Upper lobe of right lung (tissue), 1 donor: ENCODE measurements at regions not wholly inside any gene's neighbourhood (a gene's known extent, or its start where the extent isn't known, plus 50 kb on each side); places are given as distances from the start of the nearest gene placed in this dataset.

Experiments
- ATAC-seq: fragments of 200-7000 bp; cut with Tn5 transposase; one replicate; pipeline ENCODE4 v1.9.1; 2020; ENCODE audit warnings: mild to moderate bottlenecking, moderate library complexity
- DNase-seq: peaks from one replicate; pipeline ENCODE4 v3.0.0-alpha.2; 2020
- H3K27ac ChIP-seq: fragments of 200-600 bp; one replicate; pipeline ENCODE4 v1.8.0; 2022
- H3K27me3 ChIP-seq: fragments of 200-600 bp; one replicate; pipeline ENCODE4 v1.8.0; 2022; ENCODE audit warnings: mild to moderate bottlenecking
- H3K36me3 ChIP-seq: fragments of 200-600 bp; one replicate; pipeline ENCODE4 v1.8.0; 2022
- H3K4me1 ChIP-seq: fragments of 200-600 bp; one replicate; pipeline ENCODE4 v1.8.0; 2022
- H3K4me3 ChIP-seq: fragments of 200-600 bp; one replicate; pipeline ENCODE4 v1.8.0; 2022; ENCODE audit warnings: mild to moderate bottlenecking
- H3K9me3 ChIP-seq: fragments of 200-600 bp; one replicate; pipeline ENCODE4 v1.8.0; 2022
- CTCF ChIP-seq: fragments of 200-600 bp; IDR thresholded peaks from one replicate; pipeline ENCODE4 v1.8.0; 2022; ENCODE audit warnings: antibody characterized with exemption
- intact Hi-C: fragments of 100-400 bp; cut with DNase I; formaldehyde crosslinking; loops from one replicate; pipeline ENCODE4 v1.11.0; 2022
- donor health status: DM: no; HTN: yes; CAD: no; lungs with severe emphysema.

GRCh38 chr5:42879291-42879690 is 67.6 kb upstream of the SELENOP start:
- no peaks in the 10 kb centered on the region for H3K9me3 ChIP-seq
- DNase-seq: no peak
- peaks cover 12% of the 10 kb centered on the region for H3K4me1 ChIP-seq
- TF ChIP-seq CTCF: no peak
- intact Hi-C loops: no loop called here
- H3K4me3 ChIP-seq: no peak overlapping the region
- no peaks in the 10 kb centered on the region for H3K36me3 ChIP-seq
- no peaks in the 10 kb centered on the region for H3K27me3 ChIP-seq
- no peak overlapping the region for H3K27ac ChIP-seq
- no peak for ATAC-seq

GRCh38 chr5:42878550-42878949 is 66.9 kb upstream of the SELENOP start:
- H3K27ac ChIP-seq: peak overlapping the region; percentile 24
- no peak overlapping the region for H3K4me3 ChIP-seq
- no peaks in the 10 kb centered on the region for H3K9me3 ChIP-seq
- no peaks in the 10 kb centered on the region for H3K36me3 ChIP-seq
- no peak for ATAC-seq
- intact Hi-C loops: no loop called here
- TF ChIP-seq CTCF: no peak
- no peak for DNase-seq
- no peaks in the 10 kb centered on the region for H3K27me3 ChIP-seq
- H3K4me1 ChIP-seq: peaks cover 12% of the 10 kb centered on the region

- no peak for TF ChIP-seq CTCF
- no peak for DNase-seq
- H3K4me3 ChIP-seq: no peak overlapping the region
- H3K36me3 ChIP-seq: no peaks in the 10 kb centered on the region
- peaks cover 12% of the 10 kb centered on the region for H3K4me1 ChIP-seq
- no peaks in the 10 kb centered on the region for H3K9me3 ChIP-seq
- no peaks in the 10 kb centered on the region for H3K27me3 ChIP-seq
- ATAC-seq: no peak
- peak overlapping the region; percentile 24 for H3K27ac ChIP-seq
- intact Hi-C loops: no loop called here
Measured at GRCh38 chr5:42878041-42878440, 66.3 kb upstream of the SELENOP start.

DNA sequence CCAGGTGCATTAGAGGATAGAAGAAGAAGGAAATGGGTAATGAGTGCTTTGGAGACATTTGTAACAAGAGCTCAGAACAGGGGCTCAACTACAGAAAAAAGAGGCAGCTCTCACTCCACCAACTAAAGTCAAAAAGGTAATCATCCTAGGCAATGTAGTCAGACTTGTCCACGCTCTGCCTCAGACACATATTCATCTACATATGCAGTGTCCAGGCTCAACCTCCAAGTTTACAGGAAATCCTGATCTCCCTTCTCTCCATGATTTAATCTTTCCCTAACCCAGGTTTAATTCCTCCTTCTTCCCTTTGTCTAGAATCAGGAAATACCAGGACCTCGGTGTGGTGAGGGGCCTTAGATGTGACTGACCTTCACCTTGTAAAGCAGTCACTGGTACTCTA is 65.7 kb upstream of the SELENOP start:
- Histone ChIP-seq H3K4me3 (no peak overlapping the region), H3K27ac (no peak overlapping the region), H3K27me3 (no peaks in the 10 kb centered on the region), H3K4me1 (peaks cover 12% of the 10 kb centered on the region), H3K9me3 (no peaks in the 10 kb centered on the region), H3K36me3 (no peaks in the 10 kb centered on the region)
- DNase-seq: no peak
- intact Hi-C loops: no loop called here
- ATAC-seq: no peak
- no peak for TF ChIP-seq CTCF

GRCh38 chr5:42876375-42876844 is 64.7 kb upstream of the SELENOP start:
- ATAC-seq (no peak), DNase-seq (no peak)
- intact Hi-C loops: no loop called here
- H3K4me3 ChIP-seq: peak overlapping the region; percentile 9
- no peaks in the 10 kb centered on the region for H3K27me3 ChIP-seq
- no peaks in the 10 kb centered on the region for H3K36me3 ChIP-seq
- no peaks in the 10 kb centered on the region for H3K9me3 ChIP-seq
- H3K4me1 ChIP-seq: peaks cover 12% of the 10 kb centered on the region
- H3K27ac ChIP-seq: no peak overlapping the region
- no peak for TF ChIP-seq CTCF

GRCh38 chr5:42875785-42876374 is 64.2 kb upstream of the SELENOP start:
- no peak for TF ChIP-seq CTCF
- Histone ChIP-seq H3K4me1 (peaks cover 12% of the 10 kb centered on the region), H3K9me3 (no peaks in the 10 kb centered on the region), H3K27me3 (no peaks in the 10 kb centered on the region), H3K36me3 (no peaks in the 10 kb centered on the region), H3K27ac (no peak overlapping the region), H3K4me3 (no peak overlapping the region)
- peak; percentile 35 for ATAC-seq
- intact Hi-C loops: no loop called here
- no peak for DNase-seq
